Fibroblast of pulmonary artery (primary cell): ENCODE measurements at regions not wholly inside any gene's neighbourhood (a gene's known extent, or its start where the extent isn't known, plus 50 kb on each side); places are given as distances from the start of the nearest gene placed in this dataset.
A peak's percentile ranks its signal among the peaks of the same experiment; 100 is the strongest.

Experiments used
- DNase-seq: peaks from one replicate; pipeline ENCODE4 v3.0.0-alpha.2; 2010; ENCODE audit warnings: low read depth
- H3K4me3 ChIP-seq: replicated peaks from 2 replicates; pipeline ENCODE4 v1.5.1; 2011; ENCODE audit warnings: low read depth, mild to moderate bottlenecking, control low read depth, low read length, moderate library complexity
- CTCF ChIP-seq: IDR thresholded peaks from 2 replicates; pipeline ENCODE4 v1.5.1; 2011; ENCODE audit warnings: mild to moderate bottlenecking, control low read depth, low read length, inconsistent platforms; ENCODE audit errors: missing control alignments

- H3K4me3 ChIP-seq, result no peak overlapping the region
- DNase-seq, result peak; percentile 2
- no peak for TF ChIP-seq CTCF
Observed at GRCh38 chr19:53696951-53697350, 65.2 kb downstream of the DPRX start.

- H3K4me3 ChIP-seq, result no peak overlapping the region
- no peak for DNase-seq
- TF ChIP-seq CTCF, result no peak
Observed at GRCh38 chr19:53703361-53703760, 71.6 kb downstream of the DPRX start.

- no peak for DNase-seq
- no peak for TF ChIP-seq CTCF
Observed at GRCh38 chr19:53704011-53704410, 72.2 kb downstream of the DPRX start.

GRCh38 chr19:53707278-53707677, 75.5 kb downstream of the DPRX start:
- no peak overlapping the region for H3K4me3 ChIP-seq
- DNase-seq, result no peak
- no peak for TF ChIP-seq CTCF

More at GRCh38 chr19:53704011-53704410, 72.2 kb downstream of the DPRX start:
- no peak overlapping the region for H3K4me3 ChIP-seq

GRCh38 chr19:53730391-53730790, 93.7 kb downstream of the NLRP12 start:
- H3K4me3 ChIP-seq, result no peak overlapping the region
- DNase-seq, result no peak
- no peak for TF ChIP-seq CTCF
